Bronchial epithelial cell (primary cell): ENCODE measurements at regions not wholly inside any gene's neighbourhood (a gene's known extent, or its start where the extent isn't known, plus 50 kb on each side); places are given as distances from the start of the nearest gene placed in this dataset.

ENCODE experiments used
- DNase-seq: peaks from one replicate; pipeline ENCODE4 v3.0.0-alpha.2; 2010; ENCODE audit warnings: low read depth
- FAIRE-seq: peaks from 2 replicates; lab custom pipeline; 2011; peaks lifted over from hg19 to GRCh38; lab: Jason Lieb, UNC
- H3K27me3 ChIP-seq: 2 replicates; pipeline ENCODE4 v1.5.1; 2011; ENCODE audit warnings: low read length; ENCODE audit not compliant: control insufficient read depth, insufficient read depth
- H3K36me3 ChIP-seq: 2 replicates; pipeline ENCODE4 v1.5.1; 2011; ENCODE audit warnings: low read length; ENCODE audit not compliant: control insufficient read depth, insufficient read depth
- H3K4me3 ChIP-seq: 2 replicates; pipeline ENCODE4 v1.5.1; 2011; ENCODE audit warnings: mild to moderate bottlenecking, low read depth, low read length, control low read depth
- CTCF ChIP-seq: IDR thresholded peaks from 2 replicates; pipeline ENCODE4 v1.5.1; 2011; ENCODE audit warnings: mild to moderate bottlenecking, moderate library complexity, low read length, control low read depth, inconsistent platforms; ENCODE audit not compliant: insufficient read depth, severe bottlenecking

GRCh38 chr6:151154418-151154817, 85.3 kb upstream of the AKAP12 start:
- H3K4me3 ChIP-seq = no peak overlapping the region
- no peak for FAIRE-seq
- DNase-seq = peak; percentile 18
- no peak for TF ChIP-seq CTCF
- H3K27me3 ChIP-seq = no peaks in the 10 kb centered on the region
- H3K36me3 ChIP-seq = no peaks in the 10 kb centered on the region

- Histone ChIP-seq H3K36me3 (no peaks in the 10 kb centered on the region), H3K4me3 (no peak overlapping the region), H3K27me3 (no peaks in the 10 kb centered on the region)
- FAIRE-seq (no peak), DNase-seq (no peak)
- no peak for TF ChIP-seq CTCF
Observed at GRCh38 chr6:151155095-151155494, 84.7 kb upstream of the AKAP12 start.

GRCh38 chr6:151160929-151161757, 78.6 kb upstream of the AKAP12 start:
- no peak overlapping the region for H3K4me3 ChIP-seq
- H3K36me3 ChIP-seq = no peaks in the 10 kb centered on the region
- TF ChIP-seq CTCF = no peak
- H3K27me3 ChIP-seq = no peaks in the 10 kb centered on the region
- FAIRE-seq (peak; percentile 98), DNase-seq (peak; percentile 57)

DNA sequence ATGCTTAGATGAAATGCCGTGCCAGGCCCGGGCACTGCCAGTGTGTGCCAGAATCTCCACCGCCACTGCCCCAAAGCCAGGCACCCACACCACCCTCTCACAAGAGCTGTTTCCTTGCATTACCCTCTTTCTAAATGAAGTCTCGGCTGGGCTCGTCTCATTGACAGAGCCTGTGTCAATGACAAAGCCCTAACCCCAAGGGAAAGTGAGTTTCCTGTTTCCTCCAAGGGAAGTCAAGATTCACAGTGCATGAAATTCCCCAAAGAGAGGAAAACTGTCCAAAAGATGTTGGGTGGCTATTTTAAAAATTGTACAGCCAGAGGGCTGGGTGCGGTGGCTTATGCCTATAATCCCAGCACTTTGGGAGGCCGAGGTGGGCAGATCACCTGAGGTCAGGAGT, 75.4 kb upstream of the AKAP12 start:
- no peak for FAIRE-seq
- no peaks in the 10 kb centered on the region for H3K27me3 ChIP-seq
- DNase-seq = no peak
- no peak for TF ChIP-seq CTCF
- H3K36me3 ChIP-seq = no peaks in the 10 kb centered on the region
- H3K4me3 ChIP-seq = no peak overlapping the region

DNA sequence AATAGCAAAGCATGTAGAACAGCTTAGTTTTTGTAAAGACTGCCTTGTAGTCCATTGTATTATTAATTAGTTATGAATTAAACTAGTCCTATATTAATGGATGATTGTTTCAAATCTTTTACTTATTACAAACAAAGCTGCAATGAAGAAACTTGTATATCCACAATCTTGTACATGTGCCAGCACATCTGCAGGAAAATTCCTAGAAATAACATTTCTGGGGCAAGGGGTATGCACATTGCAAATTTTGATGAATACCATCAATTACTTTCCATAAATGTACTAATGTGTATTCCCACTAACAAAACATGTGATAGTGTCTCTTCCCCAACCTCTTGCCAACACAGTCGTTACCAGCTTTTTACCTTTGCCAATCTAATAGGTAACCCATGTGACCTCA, 73.6 kb upstream of the AKAP12 start:
- TF ChIP-seq CTCF = no peak
- no peak for FAIRE-seq
- no peak for DNase-seq
- Histone ChIP-seq H3K27me3 (no peaks in the 10 kb centered on the region), H3K4me3 (no peak overlapping the region), H3K36me3 (no peaks in the 10 kb centered on the region)

GRCh38 chr6:151167034-151167433, 72.7 kb upstream of the AKAP12 start:
- H3K4me3 ChIP-seq = no peak overlapping the region
- no peaks in the 10 kb centered on the region for H3K36me3 ChIP-seq
- FAIRE-seq = no peak
- H3K27me3 ChIP-seq = no peaks in the 10 kb centered on the region
- no peak for TF ChIP-seq CTCF
- DNase-seq = no peak
